ENCODE measurements at regions not wholly inside any gene's neighbourhood (a gene's known extent, or its start where the extent isn't known, plus 50 kb on each side); places are given as distances from the start of the nearest gene placed in this dataset.

DNA sequence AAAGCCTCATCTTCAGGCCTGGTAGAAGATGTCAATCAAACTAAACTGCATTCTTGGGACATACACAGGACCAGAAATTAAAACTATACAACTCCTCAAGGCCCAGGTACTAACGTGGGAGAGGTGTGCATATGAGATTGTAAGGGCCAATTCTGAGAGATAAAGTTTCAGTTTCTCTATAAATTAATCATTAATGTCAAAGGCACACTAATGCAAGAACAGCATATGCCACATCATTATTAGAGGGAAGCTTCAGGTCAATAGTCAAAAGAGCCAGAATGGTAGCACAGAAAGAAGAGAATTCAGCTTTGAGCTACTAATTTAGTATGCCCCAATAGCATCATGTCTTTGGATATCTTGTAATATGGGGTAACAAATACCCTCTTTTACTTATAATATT is 744.9 kb upstream of the MGAT4C start:
- POLR2A ChIA-PET = no interaction called here
- dilution Hi-C loops (cut with MboI; ENCODE audit: extremely low pct_ligation_motif_present, low sequenced_read_pairs) (no loop called here), intact Hi-C loops (cut with micrococcal nuclease) (no loop called here)
- BruUV-seq (replicated peaks) = no TSS peak
- Histone ChIP-seq H3K9me1 (replicated peaks; ENCODE audit: control insufficient read depth, extremely low read depth, insufficient read depth, low read length) (no peaks in the 10 kb centered on the region), H3K36me3 (ENCODE audit: control insufficient read depth in 2 of 2, extremely low read depth in 1 of 2, insufficient read depth in 2 of 2, low read length in 2 of 2) (no peaks in the 10 kb centered on the region), H3K27ac (ENCODE audit: insufficient read depth, low read depth, low read length) (no peak overlapping the region), H2AFZ (ENCODE audit: low read depth, low read length) (no peak overlapping the region), H3K9ac (replicated peaks; ENCODE audit: extremely low read depth, insufficient read depth, low read length) (no peak overlapping the region), H3K4me1 (ENCODE audit: control insufficient read depth, extremely low read depth, insufficient read depth, low read length) (no peaks in the 10 kb centered on the region), H3K4me2 (ENCODE audit: insufficient read depth, low read length) (no peak overlapping the region), H4K20me1 (replicated peaks; ENCODE audit: control insufficient read depth, extremely low read depth, insufficient read depth, low read length) (no peaks in the 10 kb centered on the region), H3K79me2 (ENCODE audit: control insufficient read depth, insufficient read depth, low read length) (no peaks in the 10 kb centered on the region), H3K4me3 (replicated peaks in 1 of 3; ENCODE audit: insufficient read depth in 1 of 3, low read depth in 1 of 3, low read length in 3 of 3) (no peak overlapping the region), H3K9me3 (replicated peaks; ENCODE audit: control insufficient read depth, insufficient read depth, low read length) (no peaks in the 10 kb centered on the region), H3K27me3 (ENCODE audit: control insufficient read depth in 2 of 2, insufficient read depth in 2 of 2, low read length in 2 of 2) (no peaks in the 10 kb centered on the region)
- FAIRE-seq = no peak
- CTCF ChIA-PET = no interaction called here
- no peak for DNase-seq (ENCODE audit: low read depth, low spot score)
- TF ChIP-seq, protein P1, sequence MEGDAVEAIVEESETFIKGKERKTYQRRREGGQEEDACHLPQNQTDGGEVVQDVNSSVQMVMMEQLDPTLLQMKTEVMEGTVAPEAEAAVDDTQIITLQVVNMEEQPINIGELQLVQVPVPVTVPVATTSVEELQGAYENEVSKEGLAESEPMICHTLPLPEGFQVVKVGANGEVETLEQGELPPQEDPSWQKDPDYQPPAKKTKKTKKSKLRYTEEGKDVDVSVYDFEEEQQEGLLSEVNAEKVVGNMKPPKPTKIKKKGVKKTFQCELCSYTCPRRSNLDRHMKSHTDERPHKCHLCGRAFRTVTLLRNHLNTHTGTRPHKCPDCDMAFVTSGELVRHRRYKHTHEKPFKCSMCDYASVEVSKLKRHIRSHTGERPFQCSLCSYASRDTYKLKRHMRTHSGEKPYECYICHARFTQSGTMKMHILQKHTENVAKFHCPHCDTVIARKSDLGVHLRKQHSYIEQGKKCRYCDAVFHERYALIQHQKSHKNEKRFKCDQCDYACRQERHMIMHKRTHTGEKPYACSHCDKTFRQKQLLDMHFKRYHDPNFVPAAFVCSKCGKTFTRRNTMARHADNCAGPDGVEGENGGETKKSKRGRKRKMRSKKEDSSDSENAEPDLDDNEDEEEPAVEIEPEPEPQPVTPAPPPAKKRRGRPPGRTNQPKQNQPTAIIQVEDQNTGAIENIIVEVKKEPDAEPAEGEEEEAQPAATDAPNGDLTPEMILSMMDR (IDR thresholded peaks at IDR 0.05; ENCODE audit: extremely low read depth in 1 of 2, insufficient read depth in 1 of 2, low read depth in 1 of 2, low read length in 2 of 2) = no peak
- TF ChIP-seq EZH2 (IDR thresholded peaks at IDR 0.05; ENCODE audit: borderline replicate concordance, low read depth, low read length, severe bottlenecking) = no peak
- no peak for TF ChIP-seq MYC (IDR thresholded peaks at IDR 0.05; ENCODE audit: low read depth, low read length)
- no peak for TF ChIP-seq MAX (IDR thresholded peaks at IDR 0.05; ENCODE audit: insufficient read depth, insufficient read length)
- TF ChIP-seq POLR2A (IDR thresholded peaks at IDR 0.05; ENCODE audit: low read depth, low read length) = no peak
- no peak for TF ChIP-seq FOS (IDR thresholded peaks at IDR 0.05; ENCODE audit: borderline replicate concordance, insufficient read depth, low read length)
- no peak for TF ChIP-seq JUN (IDR thresholded peaks at IDR 0.05; ENCODE audit: borderline replicate concordance, insufficient read depth, insufficient read length, low read depth)

- H4K20me1 ChIP-seq (replicated peaks; ENCODE audit: control insufficient read depth, extremely low read depth, insufficient read depth, low read length) = no peaks in the 10 kb centered on the region
- intact Hi-C loops (cut with micrococcal nuclease) = no loop called here
- dilution Hi-C loops (cut with MboI; ENCODE audit: extremely low pct_ligation_motif_present, low sequenced_read_pairs) = no loop called here
- ChIA-PET POLR2A (no interaction called here), CTCF (no interaction called here)
- no peaks in the 10 kb centered on the region for H3K36me3 ChIP-seq (ENCODE audit: control insufficient read depth in 2 of 2, extremely low read depth in 1 of 2, insufficient read depth in 2 of 2, low read length in 2 of 2)
- H3K4me3 ChIP-seq (replicated peaks in 1 of 3; ENCODE audit: insufficient read depth in 1 of 3, low read depth in 1 of 3, low read length in 3 of 3) = no peak overlapping the region
- H3K27ac ChIP-seq (ENCODE audit: insufficient read depth, low read depth, low read length) = no peak overlapping the region
- DNase-seq (ENCODE audit: low read depth, low spot score) = no peak
- no peak overlapping the region for H3K4me2 ChIP-seq (ENCODE audit: insufficient read depth, low read length)
- H3K4me1 ChIP-seq (ENCODE audit: control insufficient read depth, extremely low read depth, insufficient read depth, low read length) = no peaks in the 10 kb centered on the region
- H3K27me3 ChIP-seq (ENCODE audit: control insufficient read depth in 2 of 2, insufficient read depth in 2 of 2, low read length in 2 of 2) = peaks cover 0 to under 1% of the 10 kb centered on the region in 2 experiments
- H3K9me3 ChIP-seq (replicated peaks; ENCODE audit: control insufficient read depth, insufficient read depth, low read length) = no peaks in the 10 kb centered on the region
- H3K9ac ChIP-seq (replicated peaks; ENCODE audit: extremely low read depth, insufficient read depth, low read length) = no peak overlapping the region
- no peak for FAIRE-seq
- BruUV-seq (replicated peaks) = no TSS peak
- H3K9me1 ChIP-seq (replicated peaks; ENCODE audit: control insufficient read depth, extremely low read depth, insufficient read depth, low read length) = no peaks in the 10 kb centered on the region
- H2AFZ ChIP-seq (ENCODE audit: low read depth, low read length) = no peak overlapping the region
- no peaks in the 10 kb centered on the region for H3K79me2 ChIP-seq (ENCODE audit: control insufficient read depth, insufficient read depth, low read length)
- TF ChIP-seq EZH2 (IDR thresholded peaks at IDR 0.05; ENCODE audit: borderline replicate concordance, low read depth, low read length, severe bottlenecking) (no peak), GATA2 (IDR thresholded peaks at IDR 0.05; ENCODE audit: insufficient read depth, insufficient read length, low read depth, low read length) (no peak), JUN (IDR thresholded peaks at IDR 0.05; ENCODE audit: borderline replicate concordance, insufficient read depth, insufficient read length, low read depth) (no peak), POLR2AphosphoS5 (IDR thresholded peaks at IDR 0.05; ENCODE audit: insufficient read depth, low read depth, low read length) (no peak)
- TF ChIP-seq, protein P1 (IDR thresholded peaks at IDR 0.05; ENCODE audit: extremely low read depth in 1 of 2, insufficient read depth in 1 of 2, low read depth in 1 of 2, low read length in 2 of 2) = no peak
These were observed 729.1 kb upstream of the MGAT4C start for GRCh38 chr12:86985298-86985697.

All from endothelial cell of umbilical vein (primary cell).